ENCODE measurements at regions not wholly inside any gene's neighbourhood (a gene's known extent, or its start where the extent isn't known, plus 50 kb on each side); places are given as distances from the start of the nearest gene placed in this dataset.

DNA sequence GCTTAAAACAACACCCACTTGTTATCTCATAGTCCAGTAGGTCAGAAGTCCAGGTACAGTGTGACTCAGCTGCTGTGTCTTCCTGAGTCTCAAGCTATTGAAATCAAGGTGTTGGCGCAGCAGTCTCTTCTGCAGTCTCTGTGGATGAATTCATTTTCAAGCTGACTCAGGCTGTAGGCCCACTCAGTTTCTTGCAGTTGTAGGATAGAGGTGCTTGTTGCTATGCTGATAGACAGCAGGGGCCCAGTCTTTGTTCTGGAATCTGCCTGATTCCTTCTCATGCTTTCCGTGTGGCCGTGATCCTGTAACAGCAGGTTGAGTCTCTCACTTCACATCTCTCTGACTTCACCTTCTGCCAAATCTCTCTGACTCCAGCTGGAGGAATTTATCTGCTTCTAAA lies 400.4 kb upstream of the POM121L12 start:
- H3K9me3 Mint-ChIP-seq (ENCODE audit: low read depth) = peaks cover 5% of the 10 kb centered on the region
- H3K36me3 Mint-ChIP-seq (ENCODE audit: low read depth) = no peaks in the 10 kb centered on the region
- H3K4me1 Mint-ChIP-seq (ENCODE audit: low read depth) = no peaks in the 10 kb centered on the region
- no peak overlapping the region for H3K4me3 Mint-ChIP-seq (ENCODE audit: unreplicated experiment)
- TF ChIP-seq, protein P1, sequence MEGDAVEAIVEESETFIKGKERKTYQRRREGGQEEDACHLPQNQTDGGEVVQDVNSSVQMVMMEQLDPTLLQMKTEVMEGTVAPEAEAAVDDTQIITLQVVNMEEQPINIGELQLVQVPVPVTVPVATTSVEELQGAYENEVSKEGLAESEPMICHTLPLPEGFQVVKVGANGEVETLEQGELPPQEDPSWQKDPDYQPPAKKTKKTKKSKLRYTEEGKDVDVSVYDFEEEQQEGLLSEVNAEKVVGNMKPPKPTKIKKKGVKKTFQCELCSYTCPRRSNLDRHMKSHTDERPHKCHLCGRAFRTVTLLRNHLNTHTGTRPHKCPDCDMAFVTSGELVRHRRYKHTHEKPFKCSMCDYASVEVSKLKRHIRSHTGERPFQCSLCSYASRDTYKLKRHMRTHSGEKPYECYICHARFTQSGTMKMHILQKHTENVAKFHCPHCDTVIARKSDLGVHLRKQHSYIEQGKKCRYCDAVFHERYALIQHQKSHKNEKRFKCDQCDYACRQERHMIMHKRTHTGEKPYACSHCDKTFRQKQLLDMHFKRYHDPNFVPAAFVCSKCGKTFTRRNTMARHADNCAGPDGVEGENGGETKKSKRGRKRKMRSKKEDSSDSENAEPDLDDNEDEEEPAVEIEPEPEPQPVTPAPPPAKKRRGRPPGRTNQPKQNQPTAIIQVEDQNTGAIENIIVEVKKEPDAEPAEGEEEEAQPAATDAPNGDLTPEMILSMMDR (IDR thresholded peaks at IDR 0.05) = no peak
- H3K27ac Mint-ChIP-seq (ENCODE audit: unreplicated experiment) = no peak overlapping the region
- H3K27me3 Mint-ChIP-seq (ENCODE audit: low read depth) = no peaks in the 10 kb centered on the region
- no peak for DNase-seq (ENCODE audit: low spot score)

DNA sequence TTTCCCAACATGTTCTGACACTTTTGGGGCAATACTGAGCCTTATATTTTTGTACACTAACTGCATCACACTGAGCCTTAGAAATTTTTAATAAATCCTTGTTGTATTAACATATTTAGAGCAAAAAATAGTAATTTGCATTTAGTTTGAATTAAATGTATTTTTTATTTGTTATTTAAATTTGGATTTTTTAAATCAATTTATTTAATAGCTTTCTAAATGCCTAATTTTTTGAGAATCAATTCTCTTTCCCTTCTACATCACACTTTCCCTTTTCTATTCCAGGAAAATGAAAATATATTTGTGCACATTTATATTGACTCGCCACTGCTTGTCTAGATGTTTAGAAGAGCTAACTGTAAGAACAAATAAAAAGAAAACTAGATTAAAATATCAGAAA lies 414.6 kb upstream of the POM121L12 start:
- peaks cover 1% of the 10 kb centered on the region for H3K9me3 Mint-ChIP-seq (ENCODE audit: low read depth)
- DNase-seq (ENCODE audit: low spot score) = no peak
- H3K27ac Mint-ChIP-seq (ENCODE audit: unreplicated experiment) = no peak overlapping the region
- H3K4me1 Mint-ChIP-seq (ENCODE audit: low read depth) = no peaks in the 10 kb centered on the region
- H3K4me3 Mint-ChIP-seq (ENCODE audit: unreplicated experiment) = no peak overlapping the region
- no peaks in the 10 kb centered on the region for H3K27me3 Mint-ChIP-seq (ENCODE audit: low read depth)
- TF ChIP-seq, protein P1 (IDR thresholded peaks at IDR 0.05) = no peak
- no peaks in the 10 kb centered on the region for H3K36me3 Mint-ChIP-seq (ENCODE audit: low read depth)

DNA sequence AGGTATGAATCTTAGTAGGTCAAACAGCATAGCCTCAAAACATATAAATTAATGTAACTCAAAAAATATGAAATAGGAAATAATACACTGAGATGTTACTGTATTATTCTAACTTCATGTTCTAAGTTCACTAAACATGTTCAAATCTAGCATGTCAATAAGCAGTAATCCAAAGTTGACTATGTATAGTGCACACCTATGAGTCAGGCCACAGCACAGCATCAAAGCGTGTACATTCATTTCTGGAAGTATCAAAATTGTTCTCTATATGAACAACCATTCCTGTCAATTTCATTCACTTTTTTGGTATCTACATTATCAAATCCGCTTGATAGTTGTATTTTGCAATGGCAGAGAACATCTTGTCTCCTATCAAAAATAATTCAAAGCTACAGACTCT lies 418.9 kb upstream of the POM121L12 start:
- no peak for DNase-seq (ENCODE audit: low spot score)
- Mint-ChIP-seq H3K9me3 (ENCODE audit: low read depth) (no peaks in the 10 kb centered on the region), H3K27me3 (ENCODE audit: low read depth) (no peaks in the 10 kb centered on the region), H3K4me1 (ENCODE audit: low read depth) (no peaks in the 10 kb centered on the region), H3K27ac (ENCODE audit: unreplicated experiment) (no peak overlapping the region), H3K4me3 (ENCODE audit: unreplicated experiment) (no peak overlapping the region), H3K36me3 (ENCODE audit: low read depth) (no peaks in the 10 kb centered on the region)
- TF ChIP-seq, protein P1 (IDR thresholded peaks at IDR 0.05) = no peak

DNA sequence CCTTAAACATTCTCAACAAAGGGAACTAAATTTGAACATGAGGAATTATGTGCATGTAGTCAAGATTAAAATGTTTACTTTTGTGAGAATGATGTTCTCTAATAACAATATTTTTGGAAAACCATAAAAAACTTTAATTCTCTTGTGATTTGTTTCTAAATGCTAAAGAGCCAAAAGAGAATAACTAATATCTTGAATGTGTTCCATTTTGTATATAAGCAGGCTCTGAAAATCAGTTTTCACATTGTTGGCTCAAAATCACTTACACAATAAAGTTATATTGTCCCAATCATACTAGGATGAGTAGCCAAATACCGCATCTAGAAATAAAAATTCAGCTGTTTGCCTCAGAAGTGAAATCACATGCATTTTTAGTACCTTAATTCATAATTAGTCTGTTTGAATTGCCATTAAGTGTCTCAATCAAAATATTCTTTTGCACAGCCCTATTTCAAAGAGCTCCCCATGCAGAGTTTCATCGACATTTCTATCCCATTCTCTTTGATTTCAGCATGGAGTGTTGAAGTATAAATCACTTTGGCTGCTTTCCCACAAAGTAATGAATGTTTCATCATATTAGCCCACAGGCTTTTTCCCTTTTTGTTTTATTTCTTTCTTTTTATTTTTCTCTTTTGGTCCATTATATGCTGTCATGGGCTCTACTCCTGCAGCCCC lies 420.3 kb upstream of the POM121L12 start:
- Mint-ChIP-seq H3K36me3 (ENCODE audit: low read depth) (no peaks in the 10 kb centered on the region), H3K4me1 (ENCODE audit: low read depth) (no peaks in the 10 kb centered on the region)

DNA sequence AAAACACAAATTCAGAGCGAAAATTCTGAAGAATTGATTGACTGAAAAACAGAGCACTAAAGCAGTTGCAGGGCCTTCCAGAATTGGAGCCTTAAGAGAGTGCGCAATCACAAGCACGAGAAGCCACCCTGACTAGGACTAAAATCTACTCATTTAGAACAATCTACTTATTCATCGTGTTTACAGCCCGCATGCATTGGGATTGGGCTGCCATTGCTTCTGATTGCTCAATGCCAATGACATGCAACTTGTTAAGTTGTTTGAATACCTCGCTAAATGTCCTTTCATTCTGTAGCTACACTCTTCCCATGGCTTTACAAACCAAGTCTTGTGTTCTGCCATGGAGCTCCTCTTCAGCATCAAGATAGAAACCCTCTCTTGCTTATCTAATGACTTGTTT lies 425.9 kb upstream of the POM121L12 start:
- TF ChIP-seq, protein P1 (IDR thresholded peaks at IDR 0.05) = no peak
- H3K9me3 Mint-ChIP-seq (ENCODE audit: low read depth) = peaks cover 3% of the 10 kb centered on the region
- H3K36me3 Mint-ChIP-seq (ENCODE audit: low read depth) = no peaks in the 10 kb centered on the region
- DNase-seq (ENCODE audit: low spot score) = no peak
- H3K27ac Mint-ChIP-seq (ENCODE audit: unreplicated experiment) = no peak overlapping the region
- no peak overlapping the region for H3K4me3 Mint-ChIP-seq (ENCODE audit: unreplicated experiment)
- H3K27me3 Mint-ChIP-seq (ENCODE audit: low read depth) = no peaks in the 10 kb centered on the region
- no peaks in the 10 kb centered on the region for H3K4me1 Mint-ChIP-seq (ENCODE audit: low read depth)

More for the DNA sequence above, 420.3 kb upstream of the POM121L12 start:
- H3K4me3 Mint-ChIP-seq (ENCODE audit: unreplicated experiment) = no peak overlapping the region
- H3K27me3 Mint-ChIP-seq (ENCODE audit: low read depth) = no peaks in the 10 kb centered on the region
- H3K9me3 Mint-ChIP-seq (ENCODE audit: low read depth) = no peaks in the 10 kb centered on the region
- DNase-seq (ENCODE audit: low spot score) = no peak
- H3K27ac Mint-ChIP-seq (ENCODE audit: unreplicated experiment) = no peak overlapping the region
- TF ChIP-seq, protein P1 (IDR thresholded peaks at IDR 0.05) = no peak

All from chondrocyte (in vitro differentiated cells).